ENCODE measurements at regions not wholly inside any gene's neighbourhood (a gene's known extent, or its start where the extent isn't known, plus 50 kb on each side); places are given as distances from the start of the nearest gene placed in this dataset.

GRCh38 chr20:4584510-4584909 is 101.7 kb upstream of the PRNP start:
- TF ChIP-seq ZNF384 (IDR thresholded peaks at IDR 0.05), result no peak
- no peak for TF ChIP-seq FOXK2 (IDR thresholded peaks at IDR 0.05)
- TF ChIP-seq HDGF (IDR thresholded peaks at IDR 0.05; ENCODE audit: borderline replicate concordance), result no peak
- no peak for TF ChIP-seq FOXM1 (IDR thresholded peaks at IDR 0.05; ENCODE audit: borderline replicate concordance)
- no peak for TF ChIP-seq L3MBTL2 (conservative IDR thresholded peaks at IDR 0.05)
- TF ChIP-seq NFRKB (IDR thresholded peaks at IDR 0.05), result no peak
- TF ChIP-seq TARDBP (IDR thresholded peaks at IDR 0.05), result no peak
- TF ChIP-seq BHLHE40 (IDR thresholded peaks at IDR 0.05; ENCODE audit: borderline replicate concordance), result no peak
- TF ChIP-seq, protein P1, sequence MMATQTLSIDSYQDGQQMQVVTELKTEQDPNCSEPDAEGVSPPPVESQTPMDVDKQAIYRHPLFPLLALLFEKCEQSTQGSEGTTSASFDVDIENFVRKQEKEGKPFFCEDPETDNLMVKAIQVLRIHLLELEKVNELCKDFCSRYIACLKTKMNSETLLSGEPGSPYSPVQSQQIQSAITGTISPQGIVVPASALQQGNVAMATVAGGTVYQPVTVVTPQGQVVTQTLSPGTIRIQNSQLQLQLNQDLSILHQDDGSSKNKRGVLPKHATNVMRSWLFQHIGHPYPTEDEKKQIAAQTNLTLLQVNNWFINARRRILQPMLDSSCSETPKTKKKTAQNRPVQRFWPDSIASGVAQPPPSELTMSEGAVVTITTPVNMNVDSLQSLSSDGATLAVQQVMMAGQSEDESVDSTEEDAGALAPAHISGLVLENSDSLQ (IDR thresholded peaks at IDR 0.05), result no peak
- TF ChIP-seq FOXA1 (IDR thresholded peaks at IDR 0.05), result no peak
- TF ChIP-seq SUZ12 (IDR thresholded peaks at IDR 0.05), result no peak
